Tibial nerve (tissue), 3 donors: ENCODE measurements at regions not wholly inside any gene's neighbourhood (a gene's known extent, or its start where the extent isn't known, plus 50 kb on each side); places are given as distances from the start of the nearest gene placed in this dataset.
"Not testable (repeated sequence)": the region's sequence is repeated elsewhere in the genome, so short reads cannot be mapped to it uniquely, and the experiment has no call there.

Source experiments
- CTCF ChIP-seq, 5 experiments: fragments of 200-600 bp in 3 of 5; fragments of 450-650 bp in 2 of 5; sonication (generic) in 3 of 5; IDR thresholded peaks; one replicate each; pipeline ENCODE4 v1.5.1; 2016 to 2019; ENCODE audit warnings: antibody characterized with exemption in 5 of 5, mild to moderate bottlenecking in 3 of 5, moderate library complexity in 2 of 5
- POLR2A ChIP-seq, 2 donors: fragments of 450-650 bp; IDR thresholded peaks; one replicate each; pipeline ENCODE4 v1.6.1; 2017; ENCODE audit warnings: antibody characterized with exemption in 2 of 2, mild to moderate bottlenecking in 2 of 2, moderate library complexity in 2 of 2

GRCh38 chr2:5637051-5637450 is 55.1 kb upstream of the SOX11 start:
- not testable (repeated sequence) for TF ChIP-seq CTCF, POLR2A (IDR thresholded peaks at IDR 0.05)
